ENCODE measurements at regions not wholly inside any gene's neighbourhood (a gene's known extent, or its start where the extent isn't known, plus 50 kb on each side); places are given as distances from the start of the nearest gene placed in this dataset.

DNA sequence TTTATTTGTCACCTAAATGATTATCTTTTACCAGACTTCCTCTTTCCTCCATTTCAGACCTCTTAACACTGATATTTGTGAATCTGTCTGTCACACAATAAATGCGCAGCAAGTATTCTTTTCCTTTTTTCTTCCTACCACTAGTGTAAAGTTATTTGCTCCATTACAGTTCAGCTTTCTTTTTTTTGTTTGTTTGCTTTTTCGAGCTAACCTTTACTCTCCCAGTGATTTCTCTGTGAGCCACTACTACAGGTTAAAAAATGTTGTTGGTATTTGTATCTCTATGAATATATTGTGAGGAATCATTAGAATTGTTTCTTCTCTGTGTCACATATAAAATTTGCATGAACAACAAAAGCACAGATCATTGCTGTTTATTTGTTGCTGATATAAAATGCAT, 854.0 kb upstream of the GCFC2 start:
- intact Hi-C loops (cut with DNase I; ENCODE audit: low total_unique reads) (no loop called here), in situ Hi-C loops (cut with MboI; ENCODE audit: low sequenced_read_pairs in 4 of 4) (no loop called here)
- Histone ChIP-seq H3K9me3 (no peaks in the 10 kb centered on the region), H3K4me3 (no peak overlapping the region), H3K27ac (no peak overlapping the region), H3K4me1 (no peaks in the 10 kb centered on the region), H3K27me3 (no peaks in the 10 kb centered on the region), H3K36me3 (no peaks in the 10 kb centered on the region)
- TF ChIP-seq POLR2A (IDR thresholded peaks at IDR 0.05), result no peak
- TF ChIP-seq, protein P1, sequence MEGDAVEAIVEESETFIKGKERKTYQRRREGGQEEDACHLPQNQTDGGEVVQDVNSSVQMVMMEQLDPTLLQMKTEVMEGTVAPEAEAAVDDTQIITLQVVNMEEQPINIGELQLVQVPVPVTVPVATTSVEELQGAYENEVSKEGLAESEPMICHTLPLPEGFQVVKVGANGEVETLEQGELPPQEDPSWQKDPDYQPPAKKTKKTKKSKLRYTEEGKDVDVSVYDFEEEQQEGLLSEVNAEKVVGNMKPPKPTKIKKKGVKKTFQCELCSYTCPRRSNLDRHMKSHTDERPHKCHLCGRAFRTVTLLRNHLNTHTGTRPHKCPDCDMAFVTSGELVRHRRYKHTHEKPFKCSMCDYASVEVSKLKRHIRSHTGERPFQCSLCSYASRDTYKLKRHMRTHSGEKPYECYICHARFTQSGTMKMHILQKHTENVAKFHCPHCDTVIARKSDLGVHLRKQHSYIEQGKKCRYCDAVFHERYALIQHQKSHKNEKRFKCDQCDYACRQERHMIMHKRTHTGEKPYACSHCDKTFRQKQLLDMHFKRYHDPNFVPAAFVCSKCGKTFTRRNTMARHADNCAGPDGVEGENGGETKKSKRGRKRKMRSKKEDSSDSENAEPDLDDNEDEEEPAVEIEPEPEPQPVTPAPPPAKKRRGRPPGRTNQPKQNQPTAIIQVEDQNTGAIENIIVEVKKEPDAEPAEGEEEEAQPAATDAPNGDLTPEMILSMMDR (IDR thresholded peaks at IDR 0.05 in 4 of 5, conservative IDR thresholded peaks at IDR 0.05 in 1 of 5), result no peak
- ATAC-seq (no peak), DNase-seq (no peak)

DNA sequence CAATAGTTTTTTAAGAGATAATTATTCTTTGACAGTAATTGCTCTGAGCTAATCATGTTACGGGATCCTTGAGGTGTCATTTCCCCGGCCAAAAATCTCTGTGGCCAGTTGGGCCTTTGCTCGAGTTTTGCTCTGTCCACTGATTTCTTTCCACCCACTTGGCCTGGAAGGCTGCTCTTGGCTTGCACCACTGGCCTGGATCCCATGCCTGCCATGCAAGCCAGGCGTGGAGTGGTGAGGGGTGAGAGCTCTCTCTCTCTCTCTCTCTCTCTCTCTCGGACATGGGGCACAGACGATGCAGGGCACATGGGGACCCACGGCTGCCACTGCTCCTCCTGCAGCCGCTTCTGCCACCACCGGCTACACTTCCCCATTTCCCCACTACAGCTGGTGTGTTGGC, 853.0 kb upstream of the GCFC2 start:
- ATAC-seq (no peak), DNase-seq (no peak)
- Histone ChIP-seq H3K36me3 (no peaks in the 10 kb centered on the region), H3K9me3 (no peaks in the 10 kb centered on the region), H3K27me3 (no peaks in the 10 kb centered on the region), H3K4me3 (no peak overlapping the region), H3K4me1 (no peaks in the 10 kb centered on the region), H3K27ac (no peak overlapping the region)
- in situ Hi-C loops (cut with MboI; ENCODE audit: low sequenced_read_pairs in 4 of 4) (no loop called here), intact Hi-C loops (cut with DNase I; ENCODE audit: low total_unique reads) (no loop called here)
- no peak for TF ChIP-seq POLR2A (IDR thresholded peaks at IDR 0.05)
- TF ChIP-seq, protein P1 (IDR thresholded peaks at IDR 0.05 in 4 of 5, conservative IDR thresholded peaks at IDR 0.05 in 1 of 5), result no peak

DNA sequence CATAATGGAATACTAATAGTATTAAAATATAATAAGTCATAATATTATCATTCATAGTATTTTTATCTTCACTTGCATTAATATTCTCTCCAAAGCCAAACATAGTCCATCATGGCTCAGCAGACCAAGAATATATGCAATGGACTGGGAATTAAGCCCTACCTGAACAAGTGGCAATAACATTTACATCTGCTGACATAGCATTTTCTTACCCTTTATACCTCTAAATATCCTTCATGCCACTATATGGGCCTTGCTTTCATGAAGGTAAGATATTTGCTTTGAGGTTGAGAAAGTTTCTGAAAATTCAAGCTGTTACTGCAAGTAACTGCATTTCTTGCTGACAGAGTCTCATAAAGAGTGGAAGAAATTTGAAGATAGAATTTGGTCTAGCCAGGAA, 847.4 kb upstream of the GCFC2 start:
- Histone ChIP-seq H3K4me3 (no peak overlapping the region), H3K27me3 (no peaks in the 10 kb centered on the region), H3K36me3 (no peaks in the 10 kb centered on the region), H3K27ac (no peak overlapping the region), H3K9me3 (no peaks in the 10 kb centered on the region), H3K4me1 (no peaks in the 10 kb centered on the region)
- no peak for ATAC-seq
- no peak for DNase-seq
- no peak for TF ChIP-seq POLR2A (IDR thresholded peaks at IDR 0.05)
- TF ChIP-seq, protein P1 (IDR thresholded peaks at IDR 0.05 in 4 of 5, conservative IDR thresholded peaks at IDR 0.05 in 1 of 5), result no peak
- in situ Hi-C loops (cut with MboI; ENCODE audit: low sequenced_read_pairs in 4 of 4) (no loop called here), intact Hi-C loops (cut with DNase I; ENCODE audit: low total_unique reads) (no loop called here)

DNA sequence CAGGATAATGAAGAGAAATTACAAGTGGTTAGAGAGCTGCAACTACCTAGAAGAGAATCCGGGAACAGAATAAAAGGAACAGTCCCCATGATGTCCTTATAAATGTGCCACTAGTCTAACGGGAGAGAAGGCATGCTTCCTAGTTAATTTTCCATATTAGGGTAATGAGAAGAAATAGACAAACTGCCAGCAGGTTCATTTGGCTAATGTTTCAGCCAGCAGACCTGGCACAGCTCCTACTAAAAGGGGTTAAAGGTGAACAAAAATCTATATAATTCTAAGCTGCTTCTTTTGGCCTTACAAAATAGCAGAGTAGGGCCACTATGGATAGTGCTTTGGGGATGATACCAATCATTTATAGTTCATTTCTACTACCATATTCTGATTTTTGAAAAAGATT, 845.3 kb upstream of the GCFC2 start:
- Histone ChIP-seq H3K27me3 (no peaks in the 10 kb centered on the region), H3K36me3 (no peaks in the 10 kb centered on the region), H3K27ac (no peak overlapping the region), H3K4me3 (no peak overlapping the region), H3K9me3 (no peaks in the 10 kb centered on the region), H3K4me1 (no peaks in the 10 kb centered on the region)
- TF ChIP-seq, protein P1 (IDR thresholded peaks at IDR 0.05 in 4 of 5, conservative IDR thresholded peaks at IDR 0.05 in 1 of 5), result no peak
- TF ChIP-seq POLR2A (IDR thresholded peaks at IDR 0.05), result no peak
- no peak for ATAC-seq
- in situ Hi-C loops (cut with MboI; ENCODE audit: low sequenced_read_pairs in 4 of 4), result no loop called here
- no peak for DNase-seq
- intact Hi-C loops (cut with DNase I; ENCODE audit: low total_unique reads), result no loop called here

DNA sequence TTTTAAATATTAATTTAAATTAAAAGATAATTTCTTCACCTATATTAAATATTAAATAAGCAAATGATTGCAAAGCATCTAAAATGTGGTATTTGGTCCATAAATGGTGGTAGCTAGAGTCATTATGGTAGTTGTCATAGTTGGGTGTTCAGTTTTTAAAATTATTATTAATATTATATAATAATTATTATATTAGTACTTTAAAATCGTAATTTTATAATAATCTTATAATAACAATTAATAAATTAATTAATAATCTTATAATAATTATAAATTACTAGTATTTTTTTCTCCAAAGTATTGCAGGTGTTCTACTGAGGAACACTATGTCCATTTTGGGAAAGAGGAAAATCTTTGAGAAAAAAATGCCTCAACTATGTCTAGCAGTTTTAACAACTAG, 835.5 kb upstream of the GCFC2 start:
- TF ChIP-seq, protein P1 (IDR thresholded peaks at IDR 0.05 in 4 of 5, conservative IDR thresholded peaks at IDR 0.05 in 1 of 5), result no peak
- no peak for TF ChIP-seq POLR2A (IDR thresholded peaks at IDR 0.05)
- no peak for ATAC-seq
- no peaks in the 10 kb centered on the region for H3K9me3 ChIP-seq
- H3K4me1 ChIP-seq, result no peaks in the 10 kb centered on the region
- no peak for DNase-seq
- in situ Hi-C loops (cut with MboI; ENCODE audit: low sequenced_read_pairs in 4 of 4), result no loop called here
- H3K36me3 ChIP-seq, result no peaks in the 10 kb centered on the region
- no peaks in the 10 kb centered on the region for H3K27me3 ChIP-seq
- intact Hi-C loops (cut with DNase I; ENCODE audit: low total_unique reads), result no loop called here
- H3K27ac ChIP-seq, result no peak overlapping the region
- no peak overlapping the region for H3K4me3 ChIP-seq
